GM12873 (cell line): ENCODE measurements at regions not wholly inside any gene's neighbourhood (a gene's known extent, or its start where the extent isn't known, plus 50 kb on each side); places are given as distances from the start of the nearest gene placed in this dataset.

ENCODE experiments used
- CTCF ChIP-seq: IDR thresholded peaks from 2 replicates; pipeline ENCODE4 v1.5.1; 2012; ENCODE audit warnings: low read depth, mild to moderate bottlenecking, moderate library complexity, low read length, control low read depth; ENCODE audit not compliant: insufficient read depth; ENCODE audit errors: missing control alignments

- no peak for TF ChIP-seq CTCF
These were observed 143.3 kb upstream of the JUN start for GRCh38 chr1:58927041-58927721.

GRCh38 chr1:58927722-58928085 lies 143.9 kb upstream of the JUN start:
- TF ChIP-seq CTCF, result no peak

GRCh38 chr1:58928514-58928913 lies 144.7 kb upstream of the JUN start:
- TF ChIP-seq CTCF, result no peak

- no peak for TF ChIP-seq CTCF
These were observed 146.0 kb upstream of the JUN start for GRCh38 chr1:58929671-58930325.

GRCh38 chr1:58931024-58931423 lies 147.2 kb upstream of the JUN start:
- no peak for TF ChIP-seq CTCF

GRCh38 chr1:58931756-58932155 lies 147.9 kb upstream of the JUN start:
- no peak for TF ChIP-seq CTCF

- no peak for TF ChIP-seq CTCF
These were observed 149.2 kb upstream of the JUN start for GRCh38 chr1:58932859-58933598.
